HCT116 (cell line): ENCODE measurements at regions not wholly inside any gene's neighbourhood (a gene's known extent, or its start where the extent isn't known, plus 50 kb on each side); places are given as distances from the start of the nearest gene placed in this dataset.

Source experiments
- ATAC-seq: fragments of 200-7000 bp; cut with Tn5 transposase; 2 replicates; pipeline ENCODE4 v1.9.1; 2020; ENCODE audit warnings: mild to moderate bottlenecking, moderate library complexity
- BruUV-seq: library from RNA; stranded (reverse); fragments of 400-500 nt; replicated peaks from 2 replicates; lab custom pipeline; 2021; lab: Mats Ljungman, UMichigan
- CTCF ChIA-PET: fragments of 300-600 bp; sonication (Branson Sonifier 250); formaldehyde crosslinking; loops from one replicate; lab custom pipeline; 2021; ENCODE audit warnings: antibody characterized with exemption; lab: Charles Lee
- POLR2A ChIA-PET: fragments of 300-600, 350-600 bp; sonication (Branson Sonifier 250); formaldehyde crosslinking; loops from one replicate; lab custom pipeline; 2021; ENCODE audit warnings: antibody characterized with exemption; lab: Charles Lee
- RAD21 ChIA-PET, 2 experiments: fragments of 300-600 bp; sonication (Branson Sonifier 250); formaldehyde crosslinking; loops; one replicate each; lab custom pipeline; 2023; ENCODE audit warnings: low total read pairs in 2 of 2; ENCODE audit not compliant: uncharacterized antibody in 2 of 2, unreplicated experiment in 2 of 2, low non-redundant PET in 1 of 2; lab: Charles Lee
- DNase-seq: peaks from one replicate; pipeline ENCODE4 v3.0.0-alpha.2; 2010; ENCODE audit warnings: low read depth, low spot score
- H2AFZ ChIP-seq: fragments of 200-600 bp; shearing (Covaris generic), sonication (generic); 2 replicates; pipeline ENCODE4 v1.6.1; 2017; ENCODE audit warnings: low read depth, mixed run types, mixed read lengths, antibody characterized with exemption, low read length; ENCODE audit not compliant: poor library complexity, severe bottlenecking
- H3K27ac ChIP-seq: 2 replicates; pipeline ENCODE4 v1.5.1; 2012; ENCODE audit warnings: low read depth, low read length
- H3K27me3 ChIP-seq: fragments of 200-600 bp; sonication (generic); 2 replicates; pipeline ENCODE4 v1.6.1; 2016; ENCODE audit warnings: mixed run types, low read length, mixed read lengths; ENCODE audit not compliant: insufficient read depth
- H3K36me3 ChIP-seq, 2 experiments: fragments of 200-500 bp in 1 of 2; fragments of 200-600 bp in 1 of 2; sonication (Bioruptor generic) in 1 of 2; sonication (generic) in 1 of 2; 2 replicates each; pipeline versions ENCODE4 v1.5.1 to v1.6.1; 2014 to 2016; ENCODE audit warnings: low read length in 2 of 2, inconsistent platforms in 1 of 2, mixed read lengths in 1 of 2, mixed run types in 1 of 2; ENCODE audit not compliant: insufficient read depth in 2 of 2, control insufficient read depth in 1 of 2
- H3K4me1 ChIP-seq, 2 experiments: fragments of 200-600 bp in 1 of 2; sonication (generic) in 1 of 2; 2 replicates each; pipeline versions ENCODE4 v1.5.1 to v1.6.1; 2012 to 2017; ENCODE audit warnings: low read length in 2 of 2, inconsistent platforms in 1 of 2, mild to moderate bottlenecking in 1 of 2, mixed read lengths in 1 of 2, mixed run types in 1 of 2, moderate library complexity in 1 of 2; ENCODE audit not compliant: insufficient read depth in 2 of 2, control insufficient read depth in 1 of 2
- H3K4me2 ChIP-seq: fragments of 200-600 bp; sonication (generic); 2 replicates; pipeline ENCODE4 v1.6.1; 2017; ENCODE audit warnings: mixed run types, low read length, mixed read lengths
- H3K4me3 ChIP-seq, 2 experiments: fragments of 200-600 bp in 1 of 2; sonication (generic) in 1 of 2; replicated peaks in 1 of 2; 2 replicates each; pipeline ENCODE4 v1.5.1; 2011 to 2016; ENCODE audit warnings: low read length in 2 of 2, control low read depth in 1 of 2, low read depth in 1 of 2, mild to moderate bottlenecking in 1 of 2, mixed read lengths in 1 of 2, mixed run types in 1 of 2
- H3K79me2 ChIP-seq: fragments of 200-600 bp; sonication (generic); 2 replicates; pipeline ENCODE4 v1.6.1; 2017; ENCODE audit warnings: mild to moderate bottlenecking, mixed run types, low read length, moderate library complexity, mixed read lengths; ENCODE audit not compliant: insufficient read depth
- H3K9ac ChIP-seq: fragments of 200-600 bp; sonication (generic); 2 replicates; pipeline ENCODE4 v1.6.1; 2016; ENCODE audit warnings: low read length, mixed read lengths
- H3K9me2 ChIP-seq: fragments of 200-600 bp; sonication (generic), shearing (Covaris generic); 2 replicates; pipeline ENCODE4 v1.6.1; 2017; ENCODE audit warnings: mixed run types, mild to moderate bottlenecking, moderate library complexity; ENCODE audit not compliant: insufficient read depth
- H3K9me3 ChIP-seq, 2 experiments: fragments of 200-500 bp in 1 of 2; fragments of 200-600 bp in 1 of 2; sonication (Bioruptor generic) in 1 of 2; sonication (generic) in 1 of 2; 2 replicates each; pipeline ENCODE4 v1.6.1; 2014 to 2017; ENCODE audit warnings: low read length in 2 of 2, mixed read lengths in 2 of 2, inconsistent platforms in 1 of 2, low read depth in 1 of 2, mild to moderate bottlenecking in 1 of 2, mixed run types in 1 of 2, moderate library complexity in 1 of 2; ENCODE audit not compliant: control insufficient read depth in 1 of 2, insufficient read depth in 1 of 2
- H4K20me1 ChIP-seq: fragments of 200-600 bp; sonication (generic), shearing (Covaris generic); 2 replicates; pipeline ENCODE4 v1.6.1; 2017; ENCODE audit warnings: mixed run types, mild to moderate bottlenecking, moderate library complexity; ENCODE audit not compliant: insufficient read depth
- EGR1 ChIP-seq: IDR thresholded peaks from 2 replicates; pipeline ENCODE4 v1.6.1; 2012; ENCODE audit warnings: low read depth
- EZH2 ChIP-seq: fragments of 200-600 bp; sonication (generic); IDR thresholded peaks from 2 replicates; pipeline ENCODE4 v1.6.1; 2017; ENCODE audit warnings: antibody characterized with exemption, mixed run types
- JUND ChIP-seq: IDR thresholded peaks from 2 replicates; pipeline ENCODE4 v1.6.1; 2012
- MAX ChIP-seq: IDR thresholded peaks from 2 replicates; pipeline ENCODE4 v1.6.1; 2012
- POLR2AphosphoS5 ChIP-seq: IDR thresholded peaks from 2 replicates; pipeline ENCODE4 v1.6.1; 2011; ENCODE audit warnings: mild to moderate bottlenecking, low read depth, low read length, moderate library complexity
- SP1 ChIP-seq: IDR thresholded peaks from 2 replicates; pipeline ENCODE4 v1.6.1; 2012; ENCODE audit warnings: low read depth
- ZFX ChIP-seq: fragments of 450-650 bp; IDR thresholded peaks from 2 replicates; pipeline ENCODE4 v1.6.1; 2017
- intact Hi-C: fragments of 100-400 bp; cut with micrococcal nuclease; formaldehyde crosslinking; loops from 2 replicates; pipeline ENCODE4 v1.10.0; 2022
- TF ChIP-seq, protein P1 (sequence below): IDR thresholded peaks from 2 replicates; pipeline ENCODE4 v1.6.1; 2012; ENCODE audit warnings: low read depth

GRCh38 chr19:28331596-28331995 lies 881.4 kb downstream of the UQCRFS1 start:
- TF ChIP-seq, protein P1, sequence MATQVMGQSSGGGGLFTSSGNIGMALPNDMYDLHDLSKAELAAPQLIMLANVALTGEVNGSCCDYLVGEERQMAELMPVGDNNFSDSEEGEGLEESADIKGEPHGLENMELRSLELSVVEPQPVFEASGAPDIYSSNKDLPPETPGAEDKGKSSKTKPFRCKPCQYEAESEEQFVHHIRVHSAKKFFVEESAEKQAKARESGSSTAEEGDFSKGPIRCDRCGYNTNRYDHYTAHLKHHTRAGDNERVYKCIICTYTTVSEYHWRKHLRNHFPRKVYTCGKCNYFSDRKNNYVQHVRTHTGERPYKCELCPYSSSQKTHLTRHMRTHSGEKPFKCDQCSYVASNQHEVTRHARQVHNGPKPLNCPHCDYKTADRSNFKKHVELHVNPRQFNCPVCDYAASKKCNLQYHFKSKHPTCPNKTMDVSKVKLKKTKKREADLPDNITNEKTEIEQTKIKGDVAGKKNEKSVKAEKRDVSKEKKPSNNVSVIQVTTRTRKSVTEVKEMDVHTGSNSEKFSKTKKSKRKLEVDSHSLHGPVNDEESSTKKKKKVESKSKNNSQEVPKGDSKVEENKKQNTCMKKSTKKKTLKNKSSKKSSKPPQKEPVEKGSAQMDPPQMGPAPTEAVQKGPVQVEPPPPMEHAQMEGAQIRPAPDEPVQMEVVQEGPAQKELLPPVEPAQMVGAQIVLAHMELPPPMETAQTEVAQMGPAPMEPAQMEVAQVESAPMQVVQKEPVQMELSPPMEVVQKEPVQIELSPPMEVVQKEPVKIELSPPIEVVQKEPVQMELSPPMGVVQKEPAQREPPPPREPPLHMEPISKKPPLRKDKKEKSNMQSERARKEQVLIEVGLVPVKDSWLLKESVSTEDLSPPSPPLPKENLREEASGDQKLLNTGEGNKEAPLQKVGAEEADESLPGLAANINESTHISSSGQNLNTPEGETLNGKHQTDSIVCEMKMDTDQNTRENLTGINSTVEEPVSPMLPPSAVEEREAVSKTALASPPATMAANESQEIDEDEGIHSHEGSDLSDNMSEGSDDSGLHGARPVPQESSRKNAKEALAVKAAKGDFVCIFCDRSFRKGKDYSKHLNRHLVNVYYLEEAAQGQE: no peak
- TF ChIP-seq SP1 (no peak), EGR1 (no peak), EZH2 (no peak), ZFX (no peak), MAX (no peak), POLR2AphosphoS5 (no peak)
- CTCF ChIA-PET: no interaction called here
- Histone ChIP-seq H3K27me3 (no peaks in the 10 kb centered on the region), H3K79me2 (no peaks in the 10 kb centered on the region), H3K9ac (no peak overlapping the region), H4K20me1 (no peaks in the 10 kb centered on the region), H3K4me1 (no peaks in the 10 kb centered on the region), H3K27ac (no peak overlapping the region), H3K36me3 (no peaks in the 10 kb centered on the region), H2AFZ (no peak overlapping the region), H3K4me3 (no peak overlapping the region), H3K9me2 (no peaks in the 10 kb centered on the region), H3K9me3 (peaks cover 0 to 13% of the 10 kb centered on the region in 2 experiments; a peak in 2 of 4 replicates), H3K4me2 (no peak overlapping the region)
- POLR2A ChIA-PET: no interaction called here
- RAD21 ChIA-PET: no interaction called here
- no TSS peak for BruUV-seq
- ATAC-seq: no peak
- intact Hi-C loops: no loop called here
- DNase-seq: no peak

DNA sequence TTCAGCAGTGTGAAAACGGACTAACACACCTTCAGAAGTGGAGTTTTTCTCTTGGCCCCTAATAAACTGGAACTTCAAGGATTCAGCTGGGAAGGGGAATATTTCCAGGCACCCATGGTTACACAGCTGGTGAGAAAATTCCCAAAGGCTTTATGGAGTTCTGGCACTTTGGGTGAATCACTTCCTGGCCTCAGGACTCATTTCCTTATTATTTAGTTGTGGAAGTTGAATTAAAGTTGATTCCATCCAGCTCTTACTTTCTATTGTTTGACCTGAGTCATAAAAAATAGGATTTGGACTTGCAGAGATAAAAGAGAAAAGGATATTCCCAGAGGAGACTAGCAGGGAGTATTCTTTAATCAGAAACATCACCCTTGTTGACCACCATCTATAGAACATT lies 882.1 kb downstream of the UQCRFS1 start:
- no peak overlapping the region for H3K27ac ChIP-seq
- ATAC-seq: no peak
- H3K36me3 ChIP-seq: no peaks in the 10 kb centered on the region
- H3K9me2 ChIP-seq: no peaks in the 10 kb centered on the region
- no peaks in the 10 kb centered on the region for H3K4me1 ChIP-seq
- no peak for TF ChIP-seq JUND
- TF ChIP-seq, all 23 proteins: peak for 0
- Histone ChIP-seq H3K9me3 (peaks cover 0 to 7% of the 10 kb centered on the region in 2 experiments; a peak in 2 of 4 replicates), H3K79me2 (no peaks in the 10 kb centered on the region), H3K27me3 (no peaks in the 10 kb centered on the region), H3K4me2 (no peak overlapping the region), H4K20me1 (no peaks in the 10 kb centered on the region), H3K9ac (no peak overlapping the region), H2AFZ (no peak overlapping the region), H3K4me3 (no peak overlapping the region)
- DNase-seq: no peak
- intact Hi-C loops: no loop called here
- CTCF ChIA-PET: no interaction called here
- POLR2A ChIA-PET: no interaction called here
- no TSS peak for BruUV-seq
- RAD21 ChIA-PET: no interaction called here
